ENCODE measurements at regions not wholly inside any gene's neighbourhood (a gene's known extent, or its start where the extent isn't known, plus 50 kb on each side); places are given as distances from the start of the nearest gene placed in this dataset.

GRCh38 chr4:111266937-111267336 is 644.1 kb upstream of the PITX2 start:
- TF ChIP-seq RFX5 (IDR thresholded peaks at IDR 0.05; ENCODE audit: low read depth, low read length) (no peak), CTCF (conservative IDR thresholded peaks at IDR 0.05; ENCODE audit: low read depth, low read length) (no peak), BHLHE40 (IDR thresholded peaks at IDR 0.05; ENCODE audit: low read depth, low read length) (no peak), POLR2A (IDR thresholded peaks at IDR 0.05; ENCODE audit: low read depth, low read length) (no peak)

All from IMR-90 (cell line).